ENCODE measurements at regions not wholly inside any gene's neighbourhood (a gene's known extent, or its start where the extent isn't known, plus 50 kb on each side); places are given as distances from the start of the nearest gene placed in this dataset.
"Not testable (repeated sequence)": the region's sequence is repeated elsewhere in the genome, so short reads cannot be mapped to it uniquely, and the experiment has no call there.

GRCh38 chr18:34330308-34330707 lies 105.6 kb upstream of the NOL4 start:
- no peaks in the 10 kb centered on the region for H3K4me1 ChIP-seq (ENCODE audit: control insufficient read depth, extremely low read depth, insufficient read depth, low read length)
- no peak overlapping the region for H3K27ac ChIP-seq (ENCODE audit: insufficient read depth, low read depth, low read length)
- intact Hi-C loops (cut with micrococcal nuclease) = no loop called here
- CTCF ChIA-PET = no interaction called here
- H3K79me2 ChIP-seq (ENCODE audit: control insufficient read depth, insufficient read depth, low read length) = no peaks in the 10 kb centered on the region
- FAIRE-seq (no peak), DNase-seq (ENCODE audit: low read depth, low spot score) (no peak)
- H4K20me1 ChIP-seq (replicated peaks; ENCODE audit: control insufficient read depth, extremely low read depth, insufficient read depth, low read length) = no peaks in the 10 kb centered on the region
- no peaks in the 10 kb centered on the region for H3K36me3 ChIP-seq (ENCODE audit: control insufficient read depth in 2 of 2, extremely low read depth in 1 of 2, insufficient read depth in 2 of 2, low read length in 2 of 2)
- POLR2A ChIA-PET = no interaction called here
- TF ChIP-seq JUN (IDR thresholded peaks at IDR 0.05; ENCODE audit: borderline replicate concordance, insufficient read depth, insufficient read length, low read depth) = no peak
- no peak for TF ChIP-seq POLR2A (IDR thresholded peaks at IDR 0.05; ENCODE audit: low read depth, low read length)
- no peak for TF ChIP-seq POLR2AphosphoS5 (IDR thresholded peaks at IDR 0.05; ENCODE audit: insufficient read depth, low read depth, low read length)
- TF ChIP-seq GATA2 (IDR thresholded peaks at IDR 0.05; ENCODE audit: insufficient read depth, insufficient read length, low read depth, low read length) = no peak
- TF ChIP-seq MAX (IDR thresholded peaks at IDR 0.05; ENCODE audit: insufficient read depth, insufficient read length) = no peak
- no peak for TF ChIP-seq MYC (IDR thresholded peaks at IDR 0.05; ENCODE audit: low read depth, low read length)
- TF ChIP-seq CTCF (IDR thresholded peaks at IDR 0.05; ENCODE audit: extremely low read depth in 1 of 2, insufficient read depth in 1 of 2, low read depth in 1 of 2, low read length in 2 of 2) = no peak
- no peak for TF ChIP-seq EZH2 (IDR thresholded peaks at IDR 0.05; ENCODE audit: borderline replicate concordance, low read depth, low read length, severe bottlenecking)
- no peak for TF ChIP-seq FOS (IDR thresholded peaks at IDR 0.05; ENCODE audit: borderline replicate concordance, insufficient read depth, low read length)
- H3K9me3 ChIP-seq (replicated peaks; ENCODE audit: control insufficient read depth, insufficient read depth, low read length) = no peaks in the 10 kb centered on the region
- H3K9ac ChIP-seq (replicated peaks; ENCODE audit: extremely low read depth, insufficient read depth, low read length) = no peak overlapping the region
- H3K4me3 ChIP-seq (replicated peaks in 1 of 3; ENCODE audit: insufficient read depth in 1 of 3, low read depth in 1 of 3, low read length in 3 of 3) = no peak overlapping the region
- H3K4me2 ChIP-seq (ENCODE audit: insufficient read depth, low read length) = no peak overlapping the region
- BruUV-seq (replicated peaks) = no TSS peak
- dilution Hi-C loops (cut with MboI; ENCODE audit: extremely low pct_ligation_motif_present, low sequenced_read_pairs) = no loop called here
- H3K27me3 ChIP-seq (ENCODE audit: control insufficient read depth in 2 of 2, insufficient read depth in 2 of 2, low read length in 2 of 2) = no peaks in the 10 kb centered on the region
- no peak overlapping the region for H2AFZ ChIP-seq (ENCODE audit: low read depth, low read length)
- H3K9me1 ChIP-seq (replicated peaks; ENCODE audit: control insufficient read depth, extremely low read depth, insufficient read depth, low read length) = no peaks in the 10 kb centered on the region

GRCh38 chr18:34330907-34331306 lies 106.2 kb upstream of the NOL4 start:
- H3K9me1 ChIP-seq (replicated peaks; ENCODE audit: control insufficient read depth, extremely low read depth, insufficient read depth, low read length); BruUV-seq (replicated peaks); H3K4me3 ChIP-seq (replicated peaks in 1 of 3; ENCODE audit: insufficient read depth in 1 of 3, low read depth in 1 of 3, low read length in 3 of 3); H4K20me1 ChIP-seq (replicated peaks; ENCODE audit: control insufficient read depth, extremely low read depth, insufficient read depth, low read length); CTCF ChIA-PET; H3K9ac ChIP-seq (replicated peaks; ENCODE audit: extremely low read depth, insufficient read depth, low read length); H3K9me3 ChIP-seq (replicated peaks; ENCODE audit: control insufficient read depth, insufficient read depth, low read length); H3K4me2 ChIP-seq (ENCODE audit: insufficient read depth, low read length); FAIRE-seq; DNase-seq (ENCODE audit: low read depth, low spot score); intact Hi-C loops (cut with micrococcal nuclease); H3K36me3 ChIP-seq (ENCODE audit: control insufficient read depth in 2 of 2, extremely low read depth in 1 of 2, insufficient read depth in 2 of 2, low read length in 2 of 2); H3K4me1 ChIP-seq (ENCODE audit: control insufficient read depth, extremely low read depth, insufficient read depth, low read length); H2AFZ ChIP-seq (ENCODE audit: low read depth, low read length); H3K27me3 ChIP-seq (ENCODE audit: control insufficient read depth in 2 of 2, insufficient read depth in 2 of 2, low read length in 2 of 2); H3K79me2 ChIP-seq (ENCODE audit: control insufficient read depth, insufficient read depth, low read length); H3K27ac ChIP-seq (ENCODE audit: insufficient read depth, low read depth, low read length); dilution Hi-C loops (cut with MboI; ENCODE audit: extremely low pct_ligation_motif_present, low sequenced_read_pairs); POLR2A ChIA-PET: not testable (repeated sequence)

- H3K4me3 ChIP-seq (replicated peaks in 1 of 3; ENCODE audit: insufficient read depth in 1 of 3, low read depth in 1 of 3, low read length in 3 of 3); H3K4me1 ChIP-seq (ENCODE audit: control insufficient read depth, extremely low read depth, insufficient read depth, low read length); H3K9me1 ChIP-seq (replicated peaks; ENCODE audit: control insufficient read depth, extremely low read depth, insufficient read depth, low read length); POLR2A ChIA-PET; H3K79me2 ChIP-seq (ENCODE audit: control insufficient read depth, insufficient read depth, low read length); H3K27ac ChIP-seq (ENCODE audit: insufficient read depth, low read depth, low read length); BruUV-seq (replicated peaks); H3K36me3 ChIP-seq (ENCODE audit: control insufficient read depth in 2 of 2, extremely low read depth in 1 of 2, insufficient read depth in 2 of 2, low read length in 2 of 2); H4K20me1 ChIP-seq (replicated peaks; ENCODE audit: control insufficient read depth, extremely low read depth, insufficient read depth, low read length); FAIRE-seq; intact Hi-C loops (cut with micrococcal nuclease); H2AFZ ChIP-seq (ENCODE audit: low read depth, low read length); H3K27me3 ChIP-seq (ENCODE audit: control insufficient read depth in 2 of 2, insufficient read depth in 2 of 2, low read length in 2 of 2); CTCF ChIA-PET; H3K4me2 ChIP-seq (ENCODE audit: insufficient read depth, low read length); H3K9ac ChIP-seq (replicated peaks; ENCODE audit: extremely low read depth, insufficient read depth, low read length); H3K9me3 ChIP-seq (replicated peaks; ENCODE audit: control insufficient read depth, insufficient read depth, low read length); dilution Hi-C loops (cut with MboI; ENCODE audit: extremely low pct_ligation_motif_present, low sequenced_read_pairs); DNase-seq (ENCODE audit: low read depth, low spot score): not testable (repeated sequence)
Measured at GRCh38 chr18:34331343-34331742, 106.6 kb upstream of the NOL4 start.

All from endothelial cell of umbilical vein (primary cell).